ENCODE measurements at regions not wholly inside any gene's neighbourhood (a gene's known extent, or its start where the extent isn't known, plus 50 kb on each side); places are given as distances from the start of the nearest gene placed in this dataset.
"Not testable (repeated sequence)": the region's sequence is repeated elsewhere in the genome, so short reads cannot be mapped to it uniquely, and the experiment has no call there.

- H3K27me3 ChIP-seq; ATAC-seq; intact Hi-C loops (cut with DNase I); H3K36me3 ChIP-seq; DNase-seq; H3K4me1 ChIP-seq; H3K4me3 ChIP-seq; H3K27ac ChIP-seq: not testable (repeated sequence)
- H3K9me3 ChIP-seq: peaks cover 0 to 46% (median 11%) of the 10 kb centered on the region in 12 donors
- TF ChIP-seq, protein P1, sequence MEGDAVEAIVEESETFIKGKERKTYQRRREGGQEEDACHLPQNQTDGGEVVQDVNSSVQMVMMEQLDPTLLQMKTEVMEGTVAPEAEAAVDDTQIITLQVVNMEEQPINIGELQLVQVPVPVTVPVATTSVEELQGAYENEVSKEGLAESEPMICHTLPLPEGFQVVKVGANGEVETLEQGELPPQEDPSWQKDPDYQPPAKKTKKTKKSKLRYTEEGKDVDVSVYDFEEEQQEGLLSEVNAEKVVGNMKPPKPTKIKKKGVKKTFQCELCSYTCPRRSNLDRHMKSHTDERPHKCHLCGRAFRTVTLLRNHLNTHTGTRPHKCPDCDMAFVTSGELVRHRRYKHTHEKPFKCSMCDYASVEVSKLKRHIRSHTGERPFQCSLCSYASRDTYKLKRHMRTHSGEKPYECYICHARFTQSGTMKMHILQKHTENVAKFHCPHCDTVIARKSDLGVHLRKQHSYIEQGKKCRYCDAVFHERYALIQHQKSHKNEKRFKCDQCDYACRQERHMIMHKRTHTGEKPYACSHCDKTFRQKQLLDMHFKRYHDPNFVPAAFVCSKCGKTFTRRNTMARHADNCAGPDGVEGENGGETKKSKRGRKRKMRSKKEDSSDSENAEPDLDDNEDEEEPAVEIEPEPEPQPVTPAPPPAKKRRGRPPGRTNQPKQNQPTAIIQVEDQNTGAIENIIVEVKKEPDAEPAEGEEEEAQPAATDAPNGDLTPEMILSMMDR (IDR thresholded peaks at IDR 0.05): peak in 3 of 12 donors; percentile 11 to 16 (median 16)
- WGBS, 4 donors: 24 to 29% (median 27%) methylated on average over 3 of the region's 3 CpGs
Measured at GRCh38 chr22:12630965-12631364, 2897.0 kb upstream of the OR11H1 start.

DNA sequence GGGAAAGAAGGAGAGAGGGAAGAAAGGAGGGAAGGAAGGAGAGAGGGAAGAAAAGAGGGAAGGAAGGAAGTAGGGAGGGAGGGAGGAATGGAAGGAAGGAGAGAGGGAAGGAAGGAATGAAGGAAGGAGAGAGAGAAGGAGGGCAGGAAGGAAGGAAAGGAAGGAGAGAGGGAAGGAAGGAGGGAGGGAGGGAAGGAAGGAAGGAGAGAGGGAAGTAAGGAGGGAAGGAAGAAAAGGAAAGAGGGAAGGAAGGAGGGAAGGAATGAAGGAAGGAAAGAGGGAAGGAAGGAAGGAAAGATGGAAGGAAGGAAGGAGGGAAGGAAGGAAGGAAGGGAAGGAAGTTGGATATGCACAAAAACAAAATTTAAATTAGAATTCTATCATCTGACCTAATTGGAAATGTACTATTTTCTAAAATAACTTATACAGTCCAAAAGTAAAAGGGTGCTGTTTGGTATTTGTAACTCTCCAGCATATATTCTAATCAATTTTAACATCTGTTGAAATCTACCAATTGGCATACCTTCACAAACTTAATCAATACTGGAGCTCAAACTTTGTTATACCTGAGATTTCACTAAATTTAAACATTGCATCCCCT lies 2890.3 kb upstream of the OR11H1 start:
- H3K4me1 ChIP-seq; H3K36me3 ChIP-seq; H3K4me3 ChIP-seq; H3K27me3 ChIP-seq; intact Hi-C loops (cut with DNase I); ATAC-seq; DNase-seq; H3K27ac ChIP-seq: not testable (repeated sequence)
- peaks cover 0 to 48% (median 23%) of the 10 kb centered on the region in 12 donors for H3K9me3 ChIP-seq

GRCh38 chr22:12638319-12638718 lies 2889.7 kb upstream of the OR11H1 start:
- H3K36me3 ChIP-seq; DNase-seq; ATAC-seq; H3K27me3 ChIP-seq; intact Hi-C loops (cut with DNase I); H3K4me1 ChIP-seq; H3K27ac ChIP-seq; H3K4me3 ChIP-seq: not testable (repeated sequence)
- 63 to 79% (median 74%) methylated on average over 3 of the region's 3 CpGs for WGBS, 4 donors
- H3K9me3 ChIP-seq: peaks cover 0 to 48% (median 22%) of the 10 kb centered on the region in 12 donors

Measured in heart left ventricle (tissue), 16 donors.